OCI-LY3 (cell line): ENCODE measurements at regions not wholly inside any gene's neighbourhood (a gene's known extent, or its start where the extent isn't known, plus 50 kb on each side); places are given as distances from the start of the nearest gene placed in this dataset.

Experiments
- H2AFZ ChIP-seq: fragments of 200-600, 300-600 bp; shearing (Covaris generic); 2 replicates; pipeline ENCODE4 v1.6.0; 2014; ENCODE audit warnings: antibody characterized with exemption, low read depth, low read length
- H3K27ac ChIP-seq: fragments of 200-600, 300-600 bp; sonication (generic); 2 replicates; pipeline ENCODE4 v1.5.1; 2014; ENCODE audit warnings: mild to moderate bottlenecking, low read length, moderate library complexity, mixed read lengths
- H3K27me3 ChIP-seq: fragments of 200-600, 300-600 bp; sonication (generic); 2 replicates; pipeline ENCODE4 v1.6.1; 2014; ENCODE audit warnings: low read depth, low read length, mixed read lengths
- H3K36me3 ChIP-seq: fragments of 200-600, 300-600 bp; sonication (generic); replicated peaks from 2 replicates; pipeline ENCODE3; 2014; ENCODE audit warnings: low read depth, low read length, mixed read lengths
- H3K4me1 ChIP-seq: fragments of 300-600, 200-600 bp; sonication (generic); 2 replicates; pipeline ENCODE4 v1.6.1; 2014; ENCODE audit warnings: low read length, mixed read lengths
- H3K4me2 ChIP-seq: fragments of 200-600, 300-600 bp; sonication (generic); 2 replicates; pipeline ENCODE4 v1.6.1; 2014; ENCODE audit warnings: low read length, mixed read lengths
- H3K4me3 ChIP-seq: fragments of 300-600, 200-600 bp; sonication (generic); 2 replicates; pipeline ENCODE4 v1.5.1; 2014; ENCODE audit warnings: antibody characterized with exemption, mild to moderate bottlenecking, low read length, moderate library complexity
- H3K79me2 ChIP-seq: fragments of 300-600, 200-600 bp; shearing (Covaris generic); 2 replicates; pipeline ENCODE4 v1.6.1; 2014; ENCODE audit warnings: mild to moderate bottlenecking, low read length, mixed read lengths
- H3K9ac ChIP-seq: fragments of 300-600, 200-600 bp; shearing (Covaris generic); 2 replicates; pipeline ENCODE4 v1.6.0; 2014; ENCODE audit warnings: mild to moderate bottlenecking, low read length, moderate library complexity
- H3K9me3 ChIP-seq: fragments of 200-600, 300-600 bp; shearing (Covaris generic); 2 replicates; pipeline ENCODE4 v1.6.1; 2014; ENCODE audit warnings: low read length, mixed read lengths; ENCODE audit not compliant: insufficient read depth
- H4K20me1 ChIP-seq: fragments of 200-600, 300-600 bp; sonication (generic); 2 replicates; pipeline ENCODE4 v1.6.1; 2016; ENCODE audit warnings: low read length, mixed read lengths; ENCODE audit not compliant: insufficient read depth
- EZH2phosphoT487 ChIP-seq: fragments of 200-600 bp; shearing (Covaris generic); IDR thresholded peaks from 2 replicates; pipeline ENCODE4 v1.6.1; 2018; ENCODE audit warnings: antibody characterized with exemption, mixed run types, low read depth
- TF ChIP-seq, protein P1 (sequence below): fragments of 200-600, 300-600 bp; sonication (generic); IDR thresholded peaks from 2 replicates; pipeline ENCODE4 v1.5.1; 2014; ENCODE audit warnings: antibody characterized with exemption, low read length, low read depth

GRCh38 chr5:23139338-23140171 lies 286.4 kb upstream of the CDH12 start:
- TF ChIP-seq EZH2phosphoT487 = no peak
- TF ChIP-seq, protein P1, sequence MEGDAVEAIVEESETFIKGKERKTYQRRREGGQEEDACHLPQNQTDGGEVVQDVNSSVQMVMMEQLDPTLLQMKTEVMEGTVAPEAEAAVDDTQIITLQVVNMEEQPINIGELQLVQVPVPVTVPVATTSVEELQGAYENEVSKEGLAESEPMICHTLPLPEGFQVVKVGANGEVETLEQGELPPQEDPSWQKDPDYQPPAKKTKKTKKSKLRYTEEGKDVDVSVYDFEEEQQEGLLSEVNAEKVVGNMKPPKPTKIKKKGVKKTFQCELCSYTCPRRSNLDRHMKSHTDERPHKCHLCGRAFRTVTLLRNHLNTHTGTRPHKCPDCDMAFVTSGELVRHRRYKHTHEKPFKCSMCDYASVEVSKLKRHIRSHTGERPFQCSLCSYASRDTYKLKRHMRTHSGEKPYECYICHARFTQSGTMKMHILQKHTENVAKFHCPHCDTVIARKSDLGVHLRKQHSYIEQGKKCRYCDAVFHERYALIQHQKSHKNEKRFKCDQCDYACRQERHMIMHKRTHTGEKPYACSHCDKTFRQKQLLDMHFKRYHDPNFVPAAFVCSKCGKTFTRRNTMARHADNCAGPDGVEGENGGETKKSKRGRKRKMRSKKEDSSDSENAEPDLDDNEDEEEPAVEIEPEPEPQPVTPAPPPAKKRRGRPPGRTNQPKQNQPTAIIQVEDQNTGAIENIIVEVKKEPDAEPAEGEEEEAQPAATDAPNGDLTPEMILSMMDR = peak; percentile 64
- H2AFZ ChIP-seq = no peak overlapping the region

GRCh38 chr5:23136958-23137357 lies 283.8 kb upstream of the CDH12 start:
- Histone ChIP-seq H3K9ac (no peak overlapping the region), H3K36me3 (no peaks in the 10 kb centered on the region), H3K4me3 (no peak overlapping the region), H3K27ac (no peak overlapping the region), H3K4me2 (no peak overlapping the region), H4K20me1 (no peaks in the 10 kb centered on the region), H3K79me2 (no peaks in the 10 kb centered on the region), H3K9me3 (no peaks in the 10 kb centered on the region), H2AFZ (no peak overlapping the region), H3K27me3 (no peaks in the 10 kb centered on the region), H3K4me1 (no peaks in the 10 kb centered on the region)
- TF ChIP-seq EZH2phosphoT487 = no peak
- TF ChIP-seq, protein P1 = no peak

More at GRCh38 chr5:23139338-23140171, 286.4 kb upstream of the CDH12 start:
- Histone ChIP-seq H3K4me2 (peak overlapping the region; percentile 39; the same call in 1 of the 2 replicates), H3K4me1 (no peaks in the 10 kb centered on the region), H3K9ac (no peak overlapping the region), H3K27ac (no peak overlapping the region), H3K9me3 (no peaks in the 10 kb centered on the region), H3K36me3 (no peaks in the 10 kb centered on the region), H4K20me1 (no peaks in the 10 kb centered on the region), H3K79me2 (no peaks in the 10 kb centered on the region), H3K27me3 (no peaks in the 10 kb centered on the region), H3K4me3 (no peak overlapping the region)

GRCh38 chr5:23132231-23132630 lies 279.1 kb upstream of the CDH12 start:
- H2AFZ ChIP-seq = no peak overlapping the region
- H3K27ac ChIP-seq = no peak overlapping the region
- H3K9ac ChIP-seq = no peak overlapping the region
- H4K20me1 ChIP-seq = no peaks in the 10 kb centered on the region
- H3K9me3 ChIP-seq = no peaks in the 10 kb centered on the region
- no peak overlapping the region for H3K4me2 ChIP-seq
- no peaks in the 10 kb centered on the region for H3K79me2 ChIP-seq
- H3K4me1 ChIP-seq = no peaks in the 10 kb centered on the region
- H3K27me3 ChIP-seq = no peaks in the 10 kb centered on the region
- H3K4me3 ChIP-seq = no peak overlapping the region
- TF ChIP-seq EZH2phosphoT487 = no peak
- TF ChIP-seq, protein P1 = no peak
- no peaks in the 10 kb centered on the region for H3K36me3 ChIP-seq

GRCh38 chr5:23112237-23112636 lies 259.1 kb upstream of the CDH12 start:
- no peak overlapping the region for H3K4me2 ChIP-seq
- H3K79me2 ChIP-seq = no peaks in the 10 kb centered on the region
- no peaks in the 10 kb centered on the region for H3K4me1 ChIP-seq
- no peak overlapping the region for H3K27ac ChIP-seq
- H3K9me3 ChIP-seq = no peaks in the 10 kb centered on the region
- no peak overlapping the region for H3K9ac ChIP-seq
- H3K27me3 ChIP-seq = no peaks in the 10 kb centered on the region
- no peaks in the 10 kb centered on the region for H4K20me1 ChIP-seq
- no peaks in the 10 kb centered on the region for H3K36me3 ChIP-seq
- H2AFZ ChIP-seq = no peak overlapping the region
- H3K4me3 ChIP-seq = no peak overlapping the region
- TF ChIP-seq EZH2phosphoT487 = no peak
- TF ChIP-seq, protein P1 = no peak
